DMS 273 (cell line): ENCODE measurements at regions not wholly inside any gene's neighbourhood (a gene's known extent, or its start where the extent isn't known, plus 50 kb on each side); places are given as distances from the start of the nearest gene placed in this dataset.
"Not testable (repeated sequence)": the region's sequence is repeated elsewhere in the genome, so short reads cannot be mapped to it uniquely, and the experiment has no call there.

Experiments
- DNase-seq: peaks from one replicate; lab custom pipeline; 2025; ENCODE audit not compliant: unreplicated experiment; lab: John Stamatoyannopoulos, UW

DNA sequence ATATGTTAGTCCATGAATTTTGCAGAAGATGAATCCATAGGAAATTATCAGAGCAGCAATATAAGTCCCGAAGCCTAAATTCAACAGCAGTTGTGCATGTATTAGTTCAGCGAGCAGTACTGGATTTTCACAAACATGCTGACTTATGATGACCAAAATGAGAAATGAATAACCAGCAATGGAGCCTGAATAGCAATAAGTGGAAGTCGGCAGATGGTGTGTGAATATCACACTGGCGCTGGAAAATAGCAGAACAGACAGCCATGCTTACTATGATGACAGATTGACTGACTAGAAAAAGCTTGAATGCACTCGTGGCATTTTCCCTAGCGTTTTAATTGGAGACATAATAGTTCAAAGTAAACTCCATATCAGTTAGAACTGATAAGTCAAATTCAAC lies 1114.5 kb downstream of the DSC3 start:
- no peak for DNase-seq

- no peak for DNase-seq
Observed at GRCh38 chr18:29925566-29925965, 1117.0 kb downstream of the DSC3 start.

GRCh38 chr18:29912351-29912750 lies 1130.2 kb downstream of the DSC3 start:
- DNase-seq, result no peak

- DNase-seq, result peak; percentile 26
Observed at GRCh38 chr18:29892960-29893558, 1149.5 kb downstream of the DSC3 start.

DNA sequence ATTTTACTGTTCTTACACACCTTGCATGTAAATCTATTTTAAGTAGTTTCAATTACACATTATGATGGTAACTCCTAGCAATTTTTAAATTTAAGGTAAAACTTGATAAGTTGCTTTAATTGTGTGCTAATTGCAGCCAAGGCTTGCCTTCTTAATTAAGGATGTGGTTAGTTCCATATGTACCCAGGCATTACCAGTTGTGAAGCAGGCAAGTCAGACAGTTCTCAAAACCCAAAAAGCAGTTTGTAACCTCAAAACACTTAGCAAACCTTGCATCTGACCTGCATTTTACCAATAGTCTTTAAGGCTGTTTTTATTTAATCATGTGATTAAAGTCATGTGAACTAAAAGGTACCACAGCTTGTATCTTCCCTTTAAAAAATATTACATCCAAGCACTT lies 1159.4 kb downstream of the DSC3 start:
- DNase-seq, result no peak

DNA sequence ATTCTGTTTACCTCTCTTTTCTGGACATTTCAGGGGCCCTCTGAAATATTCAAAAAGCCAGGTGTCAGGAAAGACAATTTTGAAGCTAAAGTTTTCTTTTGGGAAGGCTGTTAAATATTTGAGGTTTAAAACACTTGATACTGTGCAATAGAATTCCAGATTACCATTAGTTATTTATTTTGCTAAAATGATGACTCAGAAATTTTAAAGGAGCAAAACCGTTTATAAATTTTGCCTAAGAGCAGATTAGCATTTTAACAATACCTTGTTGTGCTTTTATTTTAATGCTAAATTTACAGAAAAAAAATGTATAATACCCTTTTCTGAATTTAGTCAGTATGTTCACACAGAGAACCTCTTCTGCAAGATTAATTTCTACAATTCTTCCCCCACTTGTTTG lies 1159.9 kb downstream of the DSC3 start:
- DNase-seq, result no peak

DNA sequence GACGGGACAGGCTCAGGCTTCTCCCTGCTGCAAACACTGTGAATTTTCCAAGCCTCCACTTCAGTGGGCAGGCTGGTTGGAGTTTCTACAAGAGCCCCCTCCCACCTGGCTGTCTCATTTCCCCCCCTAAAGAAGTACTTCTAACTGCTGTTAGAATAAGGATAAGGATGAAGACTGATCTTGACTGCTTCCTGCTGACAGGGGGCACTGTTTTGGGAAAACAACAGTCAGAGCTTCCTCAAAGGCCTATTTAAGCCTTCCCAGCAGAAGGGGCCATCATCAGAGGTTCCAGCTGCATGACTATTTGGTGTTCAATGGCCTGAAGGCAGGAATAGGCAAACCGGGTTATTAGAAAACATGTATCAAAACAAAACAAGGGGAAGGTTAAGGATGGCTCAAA lies 1162.8 kb downstream of the DSC3 start:
- DNase-seq, result peak; percentile 3

DNA sequence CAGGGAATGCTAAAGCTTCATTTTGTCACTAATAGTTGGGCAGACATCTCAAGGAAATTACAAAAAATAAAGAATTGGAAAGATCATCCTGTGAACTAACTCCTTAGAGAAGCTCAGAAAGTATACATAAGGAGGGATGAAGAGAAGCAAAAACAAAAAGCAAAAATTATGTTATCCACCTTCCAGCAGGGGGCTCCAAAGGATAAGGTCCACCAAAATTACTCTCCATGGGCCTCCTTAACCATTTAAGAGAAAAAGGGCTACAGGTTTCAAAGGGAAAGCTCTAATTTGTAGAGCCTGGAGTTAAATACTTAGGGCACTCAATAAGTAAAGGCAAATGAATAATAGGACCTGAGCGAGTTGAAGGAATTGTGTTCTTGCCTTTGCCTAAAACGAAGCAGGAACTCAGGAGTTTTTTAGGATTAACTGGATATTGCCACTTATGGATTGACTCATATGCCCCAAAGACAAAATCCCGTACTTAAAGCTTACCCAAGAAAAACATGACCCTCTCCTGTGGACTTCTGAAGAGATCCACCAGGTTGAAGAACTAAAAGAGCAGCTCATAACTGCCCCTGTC lies 1167.9 kb downstream of the DSC3 start:
- DNase-seq, result peak; percentile 44

DNA sequence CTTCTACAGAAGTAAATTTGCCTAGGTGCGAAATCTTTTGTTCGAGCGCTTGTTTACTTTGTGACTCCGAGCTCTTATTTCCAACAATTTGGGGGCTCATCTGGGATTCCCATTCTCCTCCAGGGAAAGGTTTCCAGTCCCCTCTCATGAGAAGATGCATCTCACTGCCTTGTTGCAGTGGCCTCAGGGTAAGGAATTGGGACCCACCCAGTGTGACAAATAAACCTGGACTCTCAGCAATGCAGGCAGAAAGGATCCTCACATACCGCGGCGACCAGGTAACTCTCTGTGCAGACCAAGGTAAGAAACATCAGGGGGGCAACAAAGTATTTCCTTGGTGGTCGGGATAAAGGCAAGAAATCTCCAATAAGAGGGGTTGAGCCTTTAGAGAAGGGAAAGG lies 1169.3 kb downstream of the DSC3 start:
- DNase-seq, result no peak

GRCh38 chr18:29871246-29871645 lies 1171.3 kb downstream of the DSC3 start:
- no peak for DNase-seq

- DNase-seq, result no peak
Observed at GRCh38 chr18:29862824-29863223, 1179.7 kb downstream of the DSC3 start.

- DNase-seq, result no peak
Observed at GRCh38 chr18:29855637-29856036, 1186.9 kb downstream of the DSC3 start.

- DNase-seq, result no peak
Observed at GRCh38 chr18:29853126-29853525, 1189.4 kb downstream of the DSC3 start.

- no peak for DNase-seq
Observed at GRCh38 chr18:29849144-29849543, 1193.4 kb downstream of the DSC3 start.

- no peak for DNase-seq
Observed at GRCh38 chr18:29841631-29842030, 1200.9 kb downstream of the DSC3 start.

DNA sequence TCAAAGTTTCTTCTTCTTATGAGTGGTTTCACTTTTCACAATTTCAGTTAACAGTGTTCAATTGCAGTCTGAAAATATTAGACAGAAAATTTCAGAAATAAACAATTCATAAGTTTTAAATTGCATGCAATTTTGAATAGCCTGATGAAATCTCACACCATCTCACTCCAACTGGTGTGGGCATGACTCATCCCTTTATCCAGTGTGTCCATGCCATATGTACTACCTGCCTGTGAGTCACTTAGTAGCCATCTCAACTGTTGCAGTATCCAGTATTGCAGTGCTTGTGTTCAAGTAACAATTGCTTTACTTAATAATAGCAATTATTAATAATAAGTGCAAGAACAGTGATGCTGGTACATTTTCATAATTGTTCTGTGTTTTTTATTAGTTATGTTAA lies 1202.5 kb downstream of the DSC3 start:
- no peak for DNase-seq

DNA sequence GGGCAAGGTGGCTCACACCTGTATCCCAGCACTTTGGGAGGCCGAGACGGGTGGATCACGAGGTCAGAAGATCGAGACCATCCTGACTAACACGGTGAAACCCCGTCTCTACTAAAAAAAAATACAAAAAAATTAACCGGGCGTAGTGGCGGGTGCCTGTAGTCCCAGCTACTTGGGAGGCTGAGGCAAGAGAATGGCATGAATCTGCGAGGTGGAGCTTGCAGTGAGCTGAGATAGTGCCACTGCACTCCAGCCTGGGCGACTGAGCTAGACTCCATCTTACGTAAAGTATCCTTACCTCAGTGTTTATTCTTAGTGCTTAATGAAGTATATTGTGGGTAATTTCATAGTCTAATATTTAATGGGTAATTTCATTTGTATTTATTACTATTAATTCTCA lies 1203.6 kb downstream of the DSC3 start:
- not testable (repeated sequence) for DNase-seq

DNA sequence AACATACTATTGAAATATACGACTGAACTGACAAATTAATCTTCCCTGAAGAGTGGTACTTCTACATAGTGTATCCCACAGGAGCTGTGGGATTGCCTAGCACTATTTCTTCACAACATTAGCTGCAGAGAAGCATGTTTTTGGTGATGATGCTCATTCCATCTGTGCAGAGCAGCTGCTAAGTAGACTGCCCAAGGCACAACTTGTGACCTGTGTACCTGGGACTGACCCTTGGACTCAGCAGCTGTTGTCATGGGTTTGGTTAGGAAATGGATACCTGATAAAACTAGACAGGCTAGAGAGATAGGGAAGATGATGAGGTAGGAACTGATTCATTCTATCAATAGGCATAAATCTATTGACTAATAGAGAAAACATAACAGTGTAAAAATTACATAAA lies 1204.0 kb downstream of the DSC3 start:
- no peak for DNase-seq

DNA sequence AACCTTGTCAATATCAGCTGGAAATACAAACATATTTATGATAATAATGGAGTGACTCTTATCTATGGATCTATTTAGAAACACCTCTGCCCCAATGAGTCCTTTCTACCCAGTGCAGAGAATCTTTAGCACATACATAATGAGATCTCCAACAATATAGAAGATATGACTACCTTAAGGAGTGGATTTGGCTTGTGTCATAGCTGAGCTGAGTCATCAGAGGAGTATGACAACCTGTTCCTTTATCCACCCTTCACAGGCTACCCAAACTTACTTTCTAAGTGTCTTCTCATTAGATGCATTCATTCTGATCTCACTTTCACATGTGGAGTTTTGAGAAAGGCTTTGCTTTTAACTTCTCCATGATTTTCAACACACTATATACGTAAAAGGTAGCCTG lies 1218.9 kb downstream of the DSC3 start:
- no peak for DNase-seq

DNA sequence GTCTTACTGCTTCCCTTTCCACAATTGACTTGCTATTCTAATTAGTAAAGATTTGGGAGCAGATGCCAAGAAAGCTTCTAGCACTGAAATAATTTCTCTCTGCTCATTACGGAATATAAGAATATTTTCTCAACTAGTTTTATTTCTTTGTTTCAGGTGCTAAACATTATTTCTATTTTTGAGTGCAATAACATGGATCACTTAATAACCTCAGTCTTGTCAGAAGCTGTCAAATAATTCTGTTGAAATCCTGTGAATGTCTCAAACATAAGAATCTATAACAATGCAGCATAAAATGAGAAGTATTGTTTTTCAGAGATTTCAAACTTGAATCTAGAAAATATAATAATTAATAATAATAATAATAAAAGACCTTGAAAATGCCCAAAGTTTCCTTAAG lies 1221.0 kb downstream of the DSC3 start:
- no peak for DNase-seq

- DNase-seq, result no peak
Observed at GRCh38 chr18:29811519-29811918, 1231.0 kb downstream of the DSC3 start.

- no peak for DNase-seq
Observed at GRCh38 chr18:29780816-29781215, 1261.7 kb downstream of the DSC3 start.

- no peak for DNase-seq
Observed at GRCh38 chr18:29779096-29779495, 1263.4 kb downstream of the DSC3 start.
